Stimulated activated CD4-positive, alpha-beta T cell treated with anti-CD3 and anti-CD28 coated beads, Interleukin-12 subunit alpha, Interleukin-12 subunit beta, amount 100 ng/mL, for 4 hours (primary cell): ENCODE measurements at regions not wholly inside any gene's neighbourhood (a gene's known extent, or its start where the extent isn't known, plus 50 kb on each side); places are given as distances from the start of the nearest gene placed in this dataset.
A peak's percentile ranks its signal among the peaks of the same experiment; 100 is the strongest.

ENCODE experiments used
- DNase-seq: peaks from one replicate; pipeline ENCODE4 v3.0.0-alpha.2; 2020

- no peak for DNase-seq
These were observed 213.2 kb upstream of the MANEA start for GRCh38 chr6:95364016-95364604.

GRCh38 chr6:95365454-95365853 lies 211.9 kb upstream of the MANEA start:
- no peak for DNase-seq

- DNase-seq = no peak
These were observed 210.9 kb upstream of the MANEA start for GRCh38 chr6:95366414-95366813.

- no peak for DNase-seq
These were observed 193.5 kb upstream of the MANEA start for GRCh38 chr6:95383878-95384277.

GRCh38 chr6:95384988-95385387 lies 192.3 kb upstream of the MANEA start:
- DNase-seq = no peak

GRCh38 chr6:95387845-95388244 lies 189.5 kb upstream of the MANEA start:
- DNase-seq = no peak

- DNase-seq = no peak
These were observed 172.6 kb upstream of the MANEA start for GRCh38 chr6:95404777-95405176.

GRCh38 chr6:95408111-95408510 lies 169.2 kb upstream of the MANEA start:
- no peak for DNase-seq

GRCh38 chr6:95410168-95410567 lies 167.2 kb upstream of the MANEA start:
- DNase-seq = no peak

- no peak for DNase-seq
These were observed 163.5 kb upstream of the MANEA start for GRCh38 chr6:95413789-95414188.

- DNase-seq = no peak
These were observed 159.5 kb upstream of the MANEA start for GRCh38 chr6:95417856-95418255.

GRCh38 chr6:95420792-95421191 lies 156.5 kb upstream of the MANEA start:
- DNase-seq = no peak

- DNase-seq = no peak
These were observed 154.0 kb upstream of the MANEA start for GRCh38 chr6:95423331-95423730.

GRCh38 chr6:95431637-95432228 lies 145.6 kb upstream of the MANEA start:
- peak; percentile 9 for DNase-seq

GRCh38 chr6:95439741-95440140 lies 137.6 kb upstream of the MANEA start:
- DNase-seq = no peak

- DNase-seq = no peak
These were observed 129.1 kb upstream of the MANEA start for GRCh38 chr6:95448208-95448607.

GRCh38 chr6:95469511-95469910 lies 107.8 kb upstream of the MANEA start:
- DNase-seq = no peak

- DNase-seq = no peak
These were observed 98.4 kb upstream of the MANEA start for GRCh38 chr6:95478941-95479340.

GRCh38 chr6:95487817-95488216 lies 89.5 kb upstream of the MANEA start:
- no peak for DNase-seq

- DNase-seq = no peak
These were observed 88.0 kb upstream of the MANEA start for GRCh38 chr6:95489185-95489863.

- no peak for DNase-seq
These were observed 80.4 kb upstream of the MANEA start for GRCh38 chr6:95496769-95497426.

- DNase-seq = no peak
These were observed 76.1 kb upstream of the MANEA start for GRCh38 chr6:95501032-95501904.

- no peak for DNase-seq
These were observed 73.8 kb upstream of the MANEA start for GRCh38 chr6:95503568-95503967.
